ENCODE measurements at regions not wholly inside any gene's neighbourhood (a gene's known extent, or its start where the extent isn't known, plus 50 kb on each side); places are given as distances from the start of the nearest gene placed in this dataset.

DNA sequence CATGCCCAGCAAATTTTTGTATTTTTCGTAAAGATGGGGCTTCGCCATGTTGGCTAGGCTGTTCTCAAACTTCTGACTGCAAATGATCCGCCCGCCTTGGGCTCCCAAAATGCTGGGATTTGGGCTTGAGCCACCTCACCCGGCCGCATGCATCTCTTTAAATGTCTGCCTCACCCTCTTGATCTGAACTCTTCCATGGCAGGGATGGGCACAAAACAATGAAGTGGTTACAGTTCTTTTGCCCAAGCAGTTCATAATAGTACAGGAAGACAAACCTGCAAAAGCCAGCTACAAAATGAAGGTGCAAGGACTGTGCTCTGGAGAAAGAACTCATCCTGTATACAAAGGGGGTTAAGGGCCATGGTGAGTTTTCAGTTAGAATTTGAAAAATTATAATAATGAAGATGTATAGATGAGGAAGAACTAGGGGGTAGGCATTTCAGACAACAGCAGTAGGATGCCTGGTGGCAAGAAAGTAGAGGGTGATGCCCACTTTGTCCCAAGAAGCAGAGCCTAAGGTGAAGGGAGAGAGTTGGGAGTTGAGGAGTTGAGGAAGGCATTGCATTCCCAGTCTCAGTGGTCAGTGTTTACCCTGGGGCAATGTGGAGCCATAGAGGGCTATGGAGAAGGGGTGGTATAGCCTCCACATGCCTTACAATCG is 160.8 kb upstream of the MYCN start (continued):
- TF ChIP-seq, protein P1, sequence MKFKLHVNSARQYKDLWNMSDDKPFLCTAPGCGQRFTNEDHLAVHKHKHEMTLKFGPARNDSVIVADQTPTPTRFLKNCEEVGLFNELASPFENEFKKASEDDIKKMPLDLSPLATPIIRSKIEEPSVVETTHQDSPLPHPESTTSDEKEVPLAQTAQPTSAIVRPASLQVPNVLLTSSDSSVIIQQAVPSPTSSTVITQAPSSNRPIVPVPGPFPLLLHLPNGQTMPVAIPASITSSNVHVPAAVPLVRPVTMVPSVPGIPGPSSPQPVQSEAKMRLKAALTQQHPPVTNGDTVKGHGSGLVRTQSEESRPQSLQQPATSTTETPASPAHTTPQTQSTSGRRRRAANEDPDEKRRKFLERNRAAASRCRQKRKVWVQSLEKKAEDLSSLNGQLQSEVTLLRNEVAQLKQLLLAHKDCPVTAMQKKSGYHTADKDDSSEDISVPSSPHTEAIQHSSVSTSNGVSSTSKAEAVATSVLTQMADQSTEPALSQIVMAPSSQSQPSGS (IDR thresholded peaks at IDR 0.05; ENCODE audit: low read length): no peak
- TF ChIP-seq CBX8 (IDR thresholded peaks at IDR 0.05; ENCODE audit: borderline replicate concordance, low read depth, low read length): no peak
- TF ChIP-seq KDM1A (IDR thresholded peaks at IDR 0.05; ENCODE audit: borderline replicate concordance, low read length): no peak
- no peak for TF ChIP-seq POLR2A (IDR thresholded peaks at IDR 0.05; ENCODE audit: control extremely low read depth in 1 of 2, low read depth in 2 of 2, low read length in 2 of 2)
- TF ChIP-seq CREB1 (IDR thresholded peaks at IDR 0.05): no peak
- no peak for TF ChIP-seq SAP30 (IDR thresholded peaks at IDR 0.05; ENCODE audit: insufficient read depth, insufficient replicate concordance, low read length)
- TF ChIP-seq, protein P2, sequence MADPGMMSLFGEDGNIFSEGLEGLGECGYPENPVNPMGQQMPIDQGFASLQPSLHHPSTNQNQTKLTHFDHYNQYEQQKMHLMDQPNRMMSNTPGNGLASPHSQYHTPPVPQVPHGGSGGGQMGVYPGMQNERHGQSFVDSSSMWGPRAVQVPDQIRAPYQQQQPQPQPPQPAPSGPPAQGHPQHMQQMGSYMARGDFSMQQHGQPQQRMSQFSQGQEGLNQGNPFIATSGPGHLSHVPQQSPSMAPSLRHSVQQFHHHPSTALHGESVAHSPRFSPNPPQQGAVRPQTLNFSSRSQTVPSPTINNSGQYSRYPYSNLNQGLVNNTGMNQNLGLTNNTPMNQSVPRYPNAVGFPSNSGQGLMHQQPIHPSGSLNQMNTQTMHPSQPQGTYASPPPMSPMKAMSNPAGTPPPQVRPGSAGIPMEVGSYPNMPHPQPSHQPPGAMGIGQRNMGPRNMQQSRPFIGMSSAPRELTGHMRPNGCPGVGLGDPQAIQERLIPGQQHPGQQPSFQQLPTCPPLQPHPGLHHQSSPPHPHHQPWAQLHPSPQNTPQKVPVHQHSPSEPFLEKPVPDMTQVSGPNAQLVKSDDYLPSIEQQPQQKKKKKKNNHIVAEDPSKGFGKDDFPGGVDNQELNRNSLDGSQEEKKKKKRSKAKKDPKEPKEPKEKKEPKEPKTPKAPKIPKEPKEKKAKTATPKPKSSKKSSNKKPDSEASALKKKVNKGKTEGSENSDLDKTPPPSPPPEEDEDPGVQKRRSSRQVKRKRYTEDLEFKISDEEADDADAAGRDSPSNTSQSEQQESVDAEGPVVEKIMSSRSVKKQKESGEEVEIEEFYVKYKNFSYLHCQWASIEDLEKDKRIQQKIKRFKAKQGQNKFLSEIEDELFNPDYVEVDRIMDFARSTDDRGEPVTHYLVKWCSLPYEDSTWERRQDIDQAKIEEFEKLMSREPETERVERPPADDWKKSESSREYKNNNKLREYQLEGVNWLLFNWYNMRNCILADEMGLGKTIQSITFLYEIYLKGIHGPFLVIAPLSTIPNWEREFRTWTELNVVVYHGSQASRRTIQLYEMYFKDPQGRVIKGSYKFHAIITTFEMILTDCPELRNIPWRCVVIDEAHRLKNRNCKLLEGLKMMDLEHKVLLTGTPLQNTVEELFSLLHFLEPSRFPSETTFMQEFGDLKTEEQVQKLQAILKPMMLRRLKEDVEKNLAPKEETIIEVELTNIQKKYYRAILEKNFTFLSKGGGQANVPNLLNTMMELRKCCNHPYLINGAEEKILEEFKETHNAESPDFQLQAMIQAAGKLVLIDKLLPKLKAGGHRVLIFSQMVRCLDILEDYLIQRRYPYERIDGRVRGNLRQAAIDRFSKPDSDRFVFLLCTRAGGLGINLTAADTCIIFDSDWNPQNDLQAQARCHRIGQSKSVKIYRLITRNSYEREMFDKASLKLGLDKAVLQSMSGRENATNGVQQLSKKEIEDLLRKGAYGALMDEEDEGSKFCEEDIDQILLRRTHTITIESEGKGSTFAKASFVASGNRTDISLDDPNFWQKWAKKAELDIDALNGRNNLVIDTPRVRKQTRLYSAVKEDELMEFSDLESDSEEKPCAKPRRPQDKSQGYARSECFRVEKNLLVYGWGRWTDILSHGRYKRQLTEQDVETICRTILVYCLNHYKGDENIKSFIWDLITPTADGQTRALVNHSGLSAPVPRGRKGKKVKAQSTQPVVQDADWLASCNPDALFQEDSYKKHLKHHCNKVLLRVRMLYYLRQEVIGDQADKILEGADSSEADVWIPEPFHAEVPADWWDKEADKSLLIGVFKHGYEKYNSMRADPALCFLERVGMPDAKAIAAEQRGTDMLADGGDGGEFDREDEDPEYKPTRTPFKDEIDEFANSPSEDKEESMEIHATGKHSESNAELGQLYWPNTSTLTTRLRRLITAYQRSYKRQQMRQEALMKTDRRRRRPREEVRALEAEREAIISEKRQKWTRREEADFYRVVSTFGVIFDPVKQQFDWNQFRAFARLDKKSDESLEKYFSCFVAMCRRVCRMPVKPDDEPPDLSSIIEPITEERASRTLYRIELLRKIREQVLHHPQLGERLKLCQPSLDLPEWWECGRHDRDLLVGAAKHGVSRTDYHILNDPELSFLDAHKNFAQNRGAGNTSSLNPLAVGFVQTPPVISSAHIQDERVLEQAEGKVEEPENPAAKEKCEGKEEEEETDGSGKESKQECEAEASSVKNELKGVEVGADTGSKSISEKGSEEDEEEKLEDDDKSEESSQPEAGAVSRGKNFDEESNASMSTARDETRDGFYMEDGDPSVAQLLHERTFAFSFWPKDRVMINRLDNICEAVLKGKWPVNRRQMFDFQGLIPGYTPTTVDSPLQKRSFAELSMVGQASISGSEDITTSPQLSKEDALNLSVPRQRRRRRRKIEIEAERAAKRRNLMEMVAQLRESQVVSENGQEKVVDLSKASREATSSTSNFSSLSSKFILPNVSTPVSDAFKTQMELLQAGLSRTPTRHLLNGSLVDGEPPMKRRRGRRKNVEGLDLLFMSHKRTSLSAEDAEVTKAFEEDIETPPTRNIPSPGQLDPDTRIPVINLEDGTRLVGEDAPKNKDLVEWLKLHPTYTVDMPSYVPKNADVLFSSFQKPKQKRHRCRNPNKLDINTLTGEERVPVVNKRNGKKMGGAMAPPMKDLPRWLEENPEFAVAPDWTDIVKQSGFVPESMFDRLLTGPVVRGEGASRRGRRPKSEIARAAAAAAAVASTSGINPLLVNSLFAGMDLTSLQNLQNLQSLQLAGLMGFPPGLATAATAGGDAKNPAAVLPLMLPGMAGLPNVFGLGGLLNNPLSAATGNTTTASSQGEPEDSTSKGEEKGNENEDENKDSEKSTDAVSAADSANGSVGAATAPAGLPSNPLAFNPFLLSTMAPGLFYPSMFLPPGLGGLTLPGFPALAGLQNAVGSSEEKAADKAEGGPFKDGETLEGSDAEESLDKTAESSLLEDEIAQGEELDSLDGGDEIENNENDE (IDR thresholded peaks at IDR 0.05; ENCODE audit: insufficient replicate concordance, low read length): no peak
- no peak for TF ChIP-seq RAD21 (IDR thresholded peaks at IDR 0.05 in 1 of 2, conservative IDR thresholded peaks at IDR 0.05 in 1 of 2; ENCODE audit: low read depth in 2 of 2, low read length in 2 of 2)
